SW 1271 (cell line): ENCODE measurements at regions not wholly inside any gene's neighbourhood (a gene's known extent, or its start where the extent isn't known, plus 50 kb on each side); places are given as distances from the start of the nearest gene placed in this dataset.
"Not testable (repeated sequence)": the region's sequence is repeated elsewhere in the genome, so short reads cannot be mapped to it uniquely, and the experiment has no call there.

ENCODE experiments used
- DNase-seq, 2 experiments: peaks; one replicate each; lab custom pipeline; 2025; lab: John Stamatoyannopoulos, UW

DNA sequence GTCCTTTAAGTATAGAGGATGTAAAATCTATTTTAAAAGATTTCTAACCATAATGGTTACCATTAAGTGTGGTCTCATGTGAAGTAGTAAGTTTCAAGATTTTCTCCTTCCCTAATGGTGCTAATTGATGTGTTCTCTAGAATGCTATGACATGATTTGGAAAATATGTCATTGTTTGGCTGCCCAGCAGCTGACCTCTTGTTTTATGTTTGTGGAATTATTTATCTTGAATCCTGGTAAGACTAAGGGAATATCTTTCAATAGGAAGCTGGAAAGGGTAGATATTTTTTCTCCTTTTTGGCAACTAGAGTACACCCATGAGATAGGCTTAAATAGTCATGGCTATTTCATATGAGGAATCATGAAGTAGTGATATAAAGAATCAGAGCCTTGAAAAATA, 139.8 kb upstream of the CHODL start:
- no peak for DNase-seq

DNA sequence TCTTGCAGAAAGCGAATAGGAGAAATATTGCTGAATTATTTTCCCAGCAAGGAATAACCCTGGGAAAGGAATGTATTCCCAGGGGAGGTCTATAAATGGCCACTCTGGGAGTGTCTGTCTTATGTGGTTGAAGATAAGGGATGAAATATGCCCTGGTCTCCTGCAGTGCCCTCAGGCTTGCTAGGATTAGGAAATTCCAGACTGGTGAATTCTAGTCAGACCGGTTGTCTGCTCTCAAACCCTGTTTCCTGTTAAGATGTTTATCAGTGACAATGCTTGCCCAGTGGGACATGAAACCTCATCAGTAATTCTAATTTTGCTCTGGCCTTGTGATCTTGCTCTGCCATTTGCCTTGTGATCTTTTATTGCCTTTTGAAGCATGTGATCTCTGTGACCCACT, 148.2 kb upstream of the CHODL start:
- not testable (repeated sequence) for DNase-seq

DNA sequence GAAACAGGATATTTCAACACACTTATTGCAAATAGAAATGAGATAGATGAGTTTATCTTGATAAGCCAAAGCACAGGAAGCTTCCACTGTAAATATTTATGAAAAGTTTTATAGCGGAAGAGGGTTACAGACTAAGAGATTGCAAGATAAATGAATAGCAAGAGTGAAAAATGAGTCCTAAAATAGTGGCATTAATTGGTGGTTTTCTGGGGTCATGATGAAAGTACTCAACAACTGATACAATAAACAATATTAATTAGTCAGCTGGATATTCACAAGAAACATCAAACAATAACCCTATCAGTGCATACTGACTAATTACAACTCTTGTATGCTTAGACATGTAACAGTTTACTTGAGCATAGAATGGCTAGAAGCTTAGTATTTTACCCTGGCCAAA, 154.8 kb upstream of the CHODL start:
- DNase-seq, result no peak

GRCh38 chr21:18070392-18070791, 174.2 kb upstream of the CHODL start:
- no peak for DNase-seq

- DNase-seq, result no peak
Observed at GRCh38 chr21:18069875-18070274, 174.8 kb upstream of the CHODL start.

DNA sequence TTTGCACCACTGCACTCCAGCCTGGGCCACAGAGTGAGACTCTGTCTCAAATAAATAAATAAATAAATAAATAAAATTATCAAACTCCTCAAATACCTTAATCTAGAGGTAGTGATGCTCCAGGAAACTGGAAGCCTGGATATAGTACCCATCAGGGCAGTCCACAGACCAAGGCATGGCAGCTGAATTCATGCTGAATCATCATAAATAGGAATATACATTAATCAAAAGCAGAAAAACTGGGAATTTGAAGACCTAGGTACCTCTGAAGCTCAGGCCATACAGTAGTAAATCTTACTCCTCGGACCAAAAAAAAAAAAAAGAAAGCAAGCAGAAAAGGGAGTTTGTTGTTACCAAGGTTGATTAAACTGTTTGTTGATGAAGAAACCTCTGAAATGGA, 184.2 kb upstream of the CHODL start:
- no peak for DNase-seq

DNA sequence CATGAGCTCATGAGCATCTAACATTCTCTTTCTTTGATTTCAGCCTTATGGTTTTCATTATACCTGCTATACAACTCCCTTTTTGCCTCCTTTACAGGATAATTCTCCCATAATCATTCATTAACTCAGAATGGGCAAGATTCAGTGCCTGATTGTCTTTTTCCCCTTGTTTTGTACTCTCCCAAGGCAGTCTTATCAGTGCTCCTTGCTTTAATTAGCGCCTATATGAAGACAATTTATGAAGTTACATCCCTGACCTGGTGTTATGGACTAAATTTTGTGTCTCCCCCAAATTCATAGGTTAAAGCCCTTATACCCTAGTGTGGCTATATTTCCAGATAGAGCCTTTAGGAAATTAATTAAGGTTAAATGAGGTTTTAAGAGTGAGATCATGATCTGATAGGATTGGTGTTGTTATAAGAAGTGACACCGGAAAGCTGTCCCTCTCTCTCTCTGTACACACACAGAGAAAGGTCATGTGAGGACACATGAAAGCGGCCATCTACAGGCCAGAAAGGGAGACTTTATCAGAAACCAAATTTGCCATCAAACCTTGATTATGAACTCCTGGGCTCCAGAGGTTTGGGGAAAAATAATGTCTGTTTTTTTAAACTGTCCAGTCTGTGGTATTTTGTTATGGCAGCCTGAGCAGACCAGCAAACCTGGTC, 185.8 kb upstream of the CHODL start:
- DNase-seq, result no peak

DNA sequence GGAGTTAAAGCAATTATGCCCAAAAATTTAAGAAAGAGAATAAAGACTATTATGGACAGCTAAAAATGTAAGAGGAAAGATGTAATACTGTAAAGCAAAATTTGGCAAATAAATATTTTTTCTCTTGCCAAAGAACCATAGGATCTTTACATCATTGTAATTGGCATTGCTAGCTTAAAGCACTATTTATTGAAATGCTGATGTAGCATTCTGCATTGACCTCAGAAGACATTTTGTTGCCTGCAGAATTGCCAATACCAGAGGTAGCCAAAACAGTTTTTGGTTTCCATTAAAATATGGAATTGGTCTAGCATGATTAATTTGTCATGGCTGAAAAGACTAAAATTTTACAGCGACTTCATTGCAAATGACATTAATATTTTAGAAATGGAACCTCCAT, 191.5 kb upstream of the CHODL start:
- DNase-seq, result no peak

DNA sequence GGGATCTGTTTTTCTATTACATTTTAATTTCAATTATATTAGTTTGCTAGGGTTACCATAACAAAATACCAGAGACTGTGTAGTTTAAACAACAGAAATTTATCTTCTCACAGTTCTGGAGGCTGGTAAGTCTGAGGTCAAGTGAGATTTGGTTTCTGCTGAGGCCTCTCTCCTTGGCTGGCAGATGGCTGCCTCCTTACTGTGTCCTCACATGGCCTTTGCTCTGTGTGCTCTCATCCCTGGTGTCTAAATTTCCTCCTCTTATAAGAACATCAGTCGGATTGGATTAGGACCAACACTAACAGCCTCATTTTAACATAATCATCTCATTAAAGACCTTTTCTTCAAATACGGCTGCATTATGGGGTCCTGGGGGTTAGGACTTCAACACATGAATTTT, 195.2 kb upstream of the CHODL start:
- no peak for DNase-seq

GRCh38 chr21:18041012-18041411, 203.6 kb upstream of the CHODL start:
- DNase-seq, result peak in 1 of 2 experiments; percentile 38

DNA sequence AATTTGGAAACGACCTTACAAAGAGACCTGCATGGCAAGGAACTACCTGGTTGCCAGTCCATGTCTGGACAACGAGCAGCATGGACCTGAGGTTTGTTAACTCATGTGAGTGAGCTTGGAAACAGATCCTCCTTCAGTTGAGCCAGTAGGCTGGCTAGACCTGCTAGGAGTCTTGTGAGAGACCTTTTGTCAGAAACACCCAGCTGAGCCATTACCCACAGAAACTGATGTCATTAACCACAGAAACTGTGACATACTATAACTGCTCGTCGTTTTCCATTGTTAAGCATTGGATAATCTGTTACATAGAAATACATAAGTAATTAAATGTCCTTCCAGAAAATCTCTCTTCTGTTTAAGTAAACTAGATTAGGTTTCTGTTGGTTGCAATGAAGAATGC, 211.1 kb upstream of the C21orf91 start:
- no peak for DNase-seq

GRCh38 chr21:18026359-18026758, 207.2 kb upstream of the C21orf91 start:
- no peak for DNase-seq

DNA sequence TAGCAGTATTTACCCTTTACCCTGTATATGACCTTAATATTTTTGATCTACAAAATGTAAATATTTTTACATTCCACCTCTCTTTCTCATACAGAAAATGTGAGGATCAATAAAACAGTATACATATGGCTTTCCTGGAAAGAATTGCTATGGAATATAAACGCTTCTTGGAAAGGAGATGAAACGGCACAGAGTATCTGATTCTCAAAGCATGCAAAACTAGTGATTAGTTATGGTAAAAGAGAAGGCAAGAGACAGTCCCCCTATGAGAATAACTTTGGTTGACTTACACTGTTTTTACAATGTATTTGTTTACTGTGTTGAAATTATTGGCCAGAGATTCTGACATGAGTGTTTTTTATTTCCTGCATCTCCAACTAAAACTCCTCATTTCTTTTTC, 204.6 kb upstream of the C21orf91 start:
- DNase-seq, result no peak

GRCh38 chr21:18023157-18023556, 204.0 kb upstream of the C21orf91 start:
- no peak for DNase-seq

DNA sequence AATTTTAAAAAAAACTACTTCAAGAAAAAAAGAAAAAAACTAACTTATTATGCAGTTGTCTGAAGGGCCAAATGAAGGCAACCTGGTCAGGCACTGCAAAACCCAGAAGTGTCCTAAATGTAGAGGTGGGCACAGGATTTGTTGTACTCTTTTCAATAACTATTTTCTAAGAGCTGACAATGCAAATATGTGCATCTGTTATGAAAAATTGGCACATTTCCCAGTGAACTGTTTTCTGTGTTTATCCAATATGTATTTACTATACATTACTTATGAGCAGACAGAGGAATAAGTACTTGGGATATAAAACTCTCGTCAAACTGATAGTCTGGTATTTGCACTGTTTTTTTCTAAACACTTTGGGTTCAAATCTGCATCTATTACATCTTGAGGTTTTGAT, 188.0 kb upstream of the C21orf91 start:
- no peak for DNase-seq

- no peak for DNase-seq
Observed at GRCh38 chr21:18006691-18007090, 187.5 kb upstream of the C21orf91 start.

DNA sequence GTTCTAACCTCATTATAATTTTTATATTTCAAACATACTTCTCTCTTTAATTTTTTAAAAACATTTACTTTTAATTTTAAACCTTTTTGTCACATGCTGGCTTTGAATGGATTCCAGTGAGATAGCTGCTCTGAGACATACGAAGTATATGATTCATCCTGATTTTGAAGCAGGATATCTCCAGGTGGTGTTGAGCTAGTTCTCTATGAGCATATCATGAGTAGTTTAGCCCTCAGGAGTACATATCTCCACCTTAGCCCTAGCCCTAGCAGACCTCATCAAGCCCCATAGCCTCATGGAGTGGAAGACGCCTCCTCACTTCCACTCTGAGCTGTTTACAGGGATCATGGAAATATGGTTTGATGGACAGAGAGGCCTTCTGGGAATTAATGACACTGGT, 183.2 kb upstream of the C21orf91 start:
- DNase-seq, result no peak

DNA sequence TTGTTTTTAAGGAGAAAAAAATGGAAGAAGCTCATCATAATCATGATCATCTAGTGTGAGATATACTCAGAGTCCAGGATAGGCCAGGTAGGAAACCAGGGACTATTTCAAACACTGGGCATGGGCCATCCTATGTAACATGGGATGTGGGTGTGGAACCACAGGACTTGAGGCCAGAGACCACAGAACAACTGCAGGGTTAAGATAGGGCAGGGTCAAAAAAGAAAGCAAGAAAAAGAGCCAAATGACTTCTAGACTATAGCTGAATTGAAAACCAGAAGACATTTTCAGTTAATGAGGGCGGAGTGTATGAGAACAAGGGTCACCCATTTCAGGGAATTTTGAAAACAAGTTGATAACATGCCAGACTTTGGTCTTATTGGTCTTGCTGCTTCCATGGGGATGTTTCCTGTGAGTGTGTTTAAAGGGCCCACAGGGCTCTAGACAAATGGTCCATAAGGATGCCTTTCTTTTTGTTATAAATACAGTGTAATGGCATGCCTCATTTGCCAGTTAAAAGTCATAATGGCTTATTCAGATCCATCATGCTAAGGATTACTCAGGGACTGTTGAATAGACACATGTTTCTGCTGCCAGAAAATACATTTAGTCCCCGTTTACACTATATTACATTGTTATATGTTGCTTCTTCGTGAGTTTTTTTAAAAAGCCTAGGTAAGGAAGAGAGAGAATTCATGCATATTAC, 182.0 kb upstream of the C21orf91 start:
- no peak for DNase-seq

DNA sequence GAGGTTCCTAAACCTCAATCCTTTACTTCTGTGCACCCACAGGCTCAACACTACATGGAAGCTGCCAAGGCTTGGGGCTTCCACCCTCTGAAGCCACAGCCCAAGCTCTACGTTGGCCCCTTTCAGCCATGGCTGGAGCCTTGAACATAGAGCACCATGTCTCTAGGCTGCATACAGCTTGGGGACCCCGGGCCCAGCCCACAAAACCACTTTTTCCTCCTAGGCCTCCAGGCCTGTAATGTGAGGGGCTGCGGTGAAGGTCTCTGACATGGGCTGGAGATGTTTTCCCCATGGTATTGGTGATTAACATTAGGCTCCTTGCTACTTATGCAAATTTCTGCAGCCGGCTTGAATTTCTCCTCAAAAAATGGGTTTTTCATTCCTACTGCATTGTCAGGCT, 179.4 kb upstream of the C21orf91 start:
- DNase-seq, result not testable (repeated sequence)

GRCh38 chr21:17989780-17990179, 170.6 kb upstream of the C21orf91 start:
- no peak for DNase-seq

- no peak for DNase-seq
Observed at GRCh38 chr21:17988102-17988437, 168.9 kb upstream of the C21orf91 start.

GRCh38 chr21:17987382-17988101, 168.4 kb upstream of the C21orf91 start:
- no peak for DNase-seq

- DNase-seq, result no peak
Observed at GRCh38 chr21:17981060-17981740, 162.0 kb upstream of the C21orf91 start.
